HEK293 (cell line): ENCODE measurements at regions not wholly inside any gene's neighbourhood (a gene's known extent, or its start where the extent isn't known, plus 50 kb on each side); places are given as distances from the start of the nearest gene placed in this dataset.

Experiments used
- CTCF ChIA-PET: fragments of 350-600 bp; formaldehyde crosslinking; extraction: SDS; loops from one replicate; lab custom pipeline; 2021; ENCODE audit warnings: antibody characterized with exemption; lab: Yijun Ruan, JAX
- POLR2A ChIA-PET: fragments of 300-600 bp; formaldehyde crosslinking; extraction: SDS; loops from one replicate; lab custom pipeline; 2020; ENCODE audit warnings: antibody characterized with exemption, inconsistent platforms; lab: Yijun Ruan, JAX
- H3K27ac ChIP-seq: fragments of 200-500 bp; sonication (Bioruptor generic); 2 replicates; pipeline ENCODE4 v1.5.1; 2014; ENCODE audit warnings: low read depth, low read length, control low read depth, inconsistent platforms; ENCODE audit errors: extremely low read depth
- H3K36me3 ChIP-seq, 2 experiments: fragments of 200-500 bp in 1 of 2; sonication (Bioruptor generic) in 1 of 2; 1 replicate in 1 of 2; 2 replicates in 1 of 2; pipeline ENCODE4 v1.5.1; 2014 to 2017; ENCODE audit warnings: inconsistent platforms in 2 of 2, low read length in 2 of 2; ENCODE audit not compliant: control insufficient read depth in 2 of 2, insufficient read depth in 1 of 2
- H3K4me1 ChIP-seq: fragments of 200-500 bp; sonication (Bioruptor generic); 2 replicates; pipeline ENCODE4 v1.5.1; 2014; ENCODE audit warnings: mild to moderate bottlenecking, low read length, inconsistent platforms; ENCODE audit not compliant: control insufficient read depth, insufficient read depth
- H3K4me3 ChIP-seq: 2 replicates; pipeline ENCODE4 v1.5.1; 2011; ENCODE audit warnings: low read depth, mild to moderate bottlenecking, control low read depth, low read length, moderate library complexity
- H3K9me3 ChIP-seq: fragments of 200-500 bp; sonication (Bioruptor generic); 2 replicates; pipeline ENCODE4 v1.5.1; 2014; ENCODE audit warnings: low read depth, low read length, inconsistent platforms; ENCODE audit not compliant: control insufficient read depth, insufficient read depth
- FEZF1 ChIP-seq: fragments of 450-650 bp; formaldehyde crosslinking; IDR thresholded peaks from 2 replicates; pipeline ENCODE4 v1.5.1; 2016; ENCODE audit warnings: missing biosample characterization, missing genetic modification characterization
- HOXD13 ChIP-seq: sonication (generic); formaldehyde crosslinking; IDR thresholded peaks from 2 replicates; pipeline ENCODE4 v1.8.0; 2022; ENCODE audit warnings: missing genetic modification reagents, borderline replicate concordance
- KLF16 ChIP-seq: fragments of 450-650 bp; formaldehyde crosslinking; IDR thresholded peaks from 2 replicates; pipeline ENCODE4 v1.5.1; 2017; ENCODE audit warnings: missing biosample characterization, missing genetic modification characterization
- OVOL3 ChIP-seq: fragments of 450-650 bp; formaldehyde crosslinking; IDR thresholded peaks from 2 replicates; pipeline ENCODE4 v1.5.1; 2016; ENCODE audit warnings: missing biosample characterization, missing genetic modification characterization
- ZNF214 ChIP-seq: fragments of 450-650 bp; formaldehyde crosslinking; IDR thresholded peaks from 2 replicates; pipeline ENCODE4 v1.5.1; 2017; ENCODE audit warnings: missing biosample characterization, mild to moderate bottlenecking, missing genetic modification characterization, borderline replicate concordance
- ZNF335 ChIP-seq: fragments of 450-650 bp; formaldehyde crosslinking; conservative IDR thresholded peaks from 2 replicates; pipeline ENCODE4 v1.5.1; 2016; ENCODE audit warnings: missing biosample characterization, missing genetic modification characterization
- ZNF350 ChIP-seq: fragments of 450-650 bp; formaldehyde crosslinking; IDR thresholded peaks from 2 replicates; pipeline ENCODE4 v1.5.0; 2017; ENCODE audit warnings: missing biosample characterization, mild to moderate bottlenecking, missing genetic modification characterization
- ZNF433 ChIP-seq: fragments of 450-650 bp; formaldehyde crosslinking; IDR thresholded peaks from 2 replicates; pipeline ENCODE4 v1.5.1; 2016; ENCODE audit warnings: missing biosample characterization, missing genetic modification characterization, low read depth
- ZNF529 ChIP-seq: fragments of 450-650 bp; formaldehyde crosslinking; IDR thresholded peaks from 2 replicates; pipeline ENCODE4 v1.5.1; 2017; ENCODE audit warnings: missing genetic modification characterization, missing biosample characterization; ENCODE audit not compliant: insufficient replicate concordance
- ZNF555 ChIP-seq: fragments of 450-650 bp; formaldehyde crosslinking; conservative IDR thresholded peaks from 2 replicates; pipeline ENCODE4 v1.5.1; 2017; ENCODE audit warnings: missing biosample characterization, mild to moderate bottlenecking, missing genetic modification characterization, inconsistent platforms
- ZNF629 ChIP-seq: fragments of 450-650 bp; formaldehyde crosslinking; IDR thresholded peaks from 2 replicates; pipeline ENCODE4 v1.5.1; 2017; ENCODE audit warnings: missing biosample characterization, missing genetic modification characterization
- ZNF654 ChIP-seq: fragments of 450-650 bp; formaldehyde crosslinking; IDR thresholded peaks from 2 replicates; pipeline ENCODE4 v1.5.1; 2016; ENCODE audit warnings: low read depth, missing biosample characterization, missing genetic modification characterization
- ZNF677 ChIP-seq: fragments of 450-650 bp; IDR thresholded peaks from 2 replicates; pipeline ENCODE4 v1.5.0; 2018; ENCODE audit warnings: missing biosample characterization, mild to moderate bottlenecking, missing genetic modification characterization, moderate library complexity
- ZNF768 ChIP-seq: fragments of 450-650 bp; formaldehyde crosslinking; IDR thresholded peaks from 2 replicates; pipeline ENCODE4 v1.5.1; 2018; ENCODE audit warnings: missing biosample characterization, mild to moderate bottlenecking, missing genetic modification characterization
- ZNF776 ChIP-seq: fragments of 450-650 bp; formaldehyde crosslinking; IDR thresholded peaks from 2 replicates; pipeline ENCODE4 v1.5.0; 2017; ENCODE audit warnings: missing biosample characterization, missing genetic modification characterization, borderline replicate concordance
- ZSCAN23 ChIP-seq: fragments of 450-650 bp; formaldehyde crosslinking; IDR thresholded peaks from 2 replicates; pipeline ENCODE4 v1.5.1; 2016; ENCODE audit warnings: missing biosample characterization, missing genetic modification characterization
- TF ChIP-seq, protein P1 (sequence below): fragments of 450-650 bp; formaldehyde crosslinking; IDR thresholded peaks from 2 replicates; pipeline ENCODE4 v1.5.1; 2016; ENCODE audit warnings: missing biosample characterization, missing genetic modification characterization
- TF ChIP-seq, protein P2 (sequence below): fragments of 450-650 bp; formaldehyde crosslinking; IDR thresholded peaks from 2 replicates; pipeline ENCODE4 v1.5.1; 2016; ENCODE audit warnings: missing biosample characterization, missing genetic modification characterization, low read depth
- TF ChIP-seq, protein P3 (sequence below): fragments of 450-650 bp; formaldehyde crosslinking; IDR thresholded peaks from 2 replicates; pipeline ENCODE4 v1.5.1; 2016; ENCODE audit warnings: missing biosample characterization, missing genetic modification characterization
- TF ChIP-seq, protein P4 (sequence below): fragments of 450-650 bp; formaldehyde crosslinking; IDR thresholded peaks from 2 replicates; pipeline ENCODE4 v1.5.1; 2016; ENCODE audit warnings: missing biosample characterization, missing genetic modification characterization, borderline replicate concordance

DNA sequence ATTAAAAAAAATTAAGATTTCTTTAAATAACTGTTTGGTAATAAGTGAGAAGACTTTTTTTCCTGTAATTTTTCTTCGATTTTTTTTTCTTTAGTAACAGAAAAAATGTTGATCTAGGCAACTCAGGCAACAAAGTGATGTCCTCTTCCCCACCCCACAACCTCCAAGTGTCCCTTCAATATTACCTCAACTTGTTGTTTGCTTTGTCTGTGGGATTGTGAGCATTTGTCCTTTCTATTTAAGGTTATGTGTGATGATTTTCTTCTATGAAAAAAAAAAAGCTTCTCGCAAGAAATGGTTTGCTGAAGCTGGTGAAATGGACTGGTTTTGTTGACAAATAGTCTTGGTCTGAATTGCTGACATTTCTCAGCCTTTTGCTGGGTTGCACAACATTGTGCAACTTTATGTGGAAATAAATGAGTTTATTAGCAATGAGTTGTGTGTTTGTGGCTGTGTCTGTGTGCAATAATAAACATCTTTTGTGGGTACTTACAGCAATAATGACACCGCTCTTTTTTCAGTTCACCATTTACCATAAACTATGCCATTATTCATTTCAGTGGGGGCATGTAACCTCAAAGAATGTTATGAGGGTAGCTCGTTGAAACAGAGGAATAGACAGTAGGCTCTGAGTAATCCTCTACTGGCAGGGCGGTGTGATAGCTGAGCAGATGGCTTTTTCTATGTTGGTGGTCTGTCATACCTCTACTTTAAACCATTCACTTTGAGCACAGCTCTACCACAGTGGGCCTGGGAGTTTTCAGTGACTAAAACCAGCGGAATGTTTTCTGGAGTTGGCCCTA, 218.4 kb downstream of the HLX start:
- H3K4me3 ChIP-seq: no peak overlapping the region
- no peaks in the 10 kb centered on the region for H3K36me3 ChIP-seq
- ChIA-PET POLR2A (no interaction called here), CTCF (interaction anchor here (0.6 kb wide), 2 partner anchors 213 to 884 kb away, joined by 3 read pairs; no protein-coding TSS in a partner anchor)
- H3K9me3 ChIP-seq: no peaks in the 10 kb centered on the region
- peaks cover 5% of the 10 kb centered on the region; the same call in 1 of the 2 replicates for H3K4me1 ChIP-seq
- no peak for TF ChIP-seq ZNF768
- no peak for TF ChIP-seq ZNF677 (tag by site-specific recombination)
- TF ChIP-seq ZNF654: no peak
- TF ChIP-seq FEZF1 (tag by site-specific recombination): peak; percentile 51
- H3K27ac ChIP-seq: no peak overlapping the region

DNA sequence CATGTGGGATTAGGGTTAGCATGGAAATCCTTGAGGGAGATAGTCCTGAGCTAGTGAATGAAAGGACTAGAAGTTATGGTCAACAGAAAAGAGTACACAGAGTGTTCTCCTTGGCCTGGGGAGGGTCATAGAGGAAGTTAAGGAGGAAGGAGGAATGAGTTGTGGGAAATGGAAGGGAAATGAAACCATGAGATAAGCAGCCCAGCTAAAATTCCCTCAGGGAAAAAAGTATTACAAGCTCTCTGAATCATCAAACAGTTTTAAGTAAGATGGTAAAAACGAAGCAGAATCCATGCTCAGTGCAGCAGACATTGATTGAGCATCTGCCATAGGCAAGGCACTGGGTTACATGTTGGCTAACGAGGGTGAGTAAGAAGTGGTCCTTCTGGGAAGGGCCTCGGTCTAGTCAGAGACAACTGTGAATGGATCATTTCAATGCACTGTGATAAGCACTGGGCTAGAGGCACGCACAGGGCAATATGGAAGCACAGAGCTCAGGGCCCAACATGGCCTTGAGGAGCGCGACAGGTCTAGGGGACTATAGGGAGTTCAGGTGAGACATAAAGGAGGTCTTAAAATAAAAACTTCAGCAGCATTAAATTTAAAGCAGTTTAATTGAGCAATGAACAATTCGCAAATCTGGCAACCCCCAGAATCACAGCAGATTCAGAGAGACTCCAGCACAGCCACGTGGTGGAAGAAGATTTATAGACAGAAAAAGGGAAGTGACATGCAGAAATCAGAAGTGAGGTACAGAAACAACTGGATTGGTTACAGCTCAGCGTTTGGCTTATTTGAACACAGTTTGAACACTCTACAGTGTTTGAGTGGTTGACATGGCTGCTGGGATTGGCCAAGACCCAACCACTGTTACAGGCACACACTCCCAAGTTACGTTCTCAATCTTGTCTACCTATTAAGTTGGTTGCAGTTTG, 219.5 kb downstream of the HLX start:
- H3K27ac ChIP-seq: no peak overlapping the region
- H3K36me3 ChIP-seq: no peaks in the 10 kb centered on the region
- no peak overlapping the region for H3K4me3 ChIP-seq
- TF ChIP-seq HOXD13 (CRISPR knock-in tag) (no peak), ZNF555 (tag by site-specific recombination) (no peak), ZNF629 (no peak), KLF16 (tag by site-specific recombination) (no peak), ZSCAN23 (tag by site-specific recombination) (no peak), OVOL3 (no peak), ZNF433 (no peak), ZNF776 (tag by site-specific recombination) (no peak), ZNF214 (tag by site-specific recombination) (no peak), ZNF654 (no peak), ZNF335 (no peak), ZNF350 (tag by site-specific recombination) (no peak), ZNF529 (no peak)
- TF ChIP-seq, protein P1, sequence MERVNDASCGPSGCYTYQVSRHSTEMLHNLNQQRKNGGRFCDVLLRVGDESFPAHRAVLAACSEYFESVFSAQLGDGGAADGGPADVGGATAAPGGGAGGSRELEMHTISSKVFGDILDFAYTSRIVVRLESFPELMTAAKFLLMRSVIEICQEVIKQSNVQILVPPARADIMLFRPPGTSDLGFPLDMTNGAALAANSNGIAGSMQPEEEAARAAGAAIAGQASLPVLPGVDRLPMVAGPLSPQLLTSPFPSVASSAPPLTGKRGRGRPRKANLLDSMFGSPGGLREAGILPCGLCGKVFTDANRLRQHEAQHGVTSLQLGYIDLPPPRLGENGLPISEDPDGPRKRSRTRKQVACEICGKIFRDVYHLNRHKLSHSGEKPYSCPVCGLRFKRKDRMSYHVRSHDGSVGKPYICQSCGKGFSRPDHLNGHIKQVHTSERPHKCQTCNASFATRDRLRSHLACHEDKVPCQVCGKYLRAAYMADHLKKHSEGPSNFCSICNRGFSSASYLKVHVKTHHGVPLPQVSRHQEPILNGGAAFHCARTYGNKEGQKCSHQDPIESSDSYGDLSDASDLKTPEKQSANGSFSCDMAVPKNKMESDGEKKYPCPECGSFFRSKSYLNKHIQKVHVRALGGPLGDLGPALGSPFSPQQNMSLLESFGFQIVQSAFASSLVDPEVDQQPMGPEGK (tag by site-specific recombination): no peak
- TF ChIP-seq, protein P2, sequence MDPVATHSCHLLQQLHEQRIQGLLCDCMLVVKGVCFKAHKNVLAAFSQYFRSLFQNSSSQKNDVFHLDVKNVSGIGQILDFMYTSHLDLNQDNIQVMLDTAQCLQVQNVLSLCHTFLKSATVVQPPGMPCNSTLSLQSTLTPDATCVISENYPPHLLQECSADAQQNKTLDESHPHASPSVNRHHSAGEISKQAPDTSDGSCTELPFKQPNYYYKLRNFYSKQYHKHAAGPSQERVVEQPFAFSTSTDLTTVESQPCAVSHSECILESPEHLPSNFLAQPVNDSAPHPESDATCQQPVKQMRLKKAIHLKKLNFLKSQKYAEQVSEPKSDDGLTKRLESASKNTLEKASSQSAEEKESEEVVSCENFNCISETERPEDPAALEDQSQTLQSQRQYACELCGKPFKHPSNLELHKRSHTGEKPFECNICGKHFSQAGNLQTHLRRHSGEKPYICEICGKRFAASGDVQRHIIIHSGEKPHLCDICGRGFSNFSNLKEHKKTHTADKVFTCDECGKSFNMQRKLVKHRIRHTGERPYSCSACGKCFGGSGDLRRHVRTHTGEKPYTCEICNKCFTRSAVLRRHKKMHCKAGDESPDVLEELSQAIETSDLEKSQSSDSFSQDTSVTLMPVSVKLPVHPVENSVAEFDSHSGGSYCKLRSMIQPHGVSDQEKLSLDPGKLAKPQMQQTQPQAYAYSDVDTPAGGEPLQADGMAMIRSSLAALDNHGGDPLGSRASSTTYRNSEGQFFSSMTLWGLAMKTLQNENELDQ (tag by site-specific recombination): no peak
- TF ChIP-seq, protein P3, sequence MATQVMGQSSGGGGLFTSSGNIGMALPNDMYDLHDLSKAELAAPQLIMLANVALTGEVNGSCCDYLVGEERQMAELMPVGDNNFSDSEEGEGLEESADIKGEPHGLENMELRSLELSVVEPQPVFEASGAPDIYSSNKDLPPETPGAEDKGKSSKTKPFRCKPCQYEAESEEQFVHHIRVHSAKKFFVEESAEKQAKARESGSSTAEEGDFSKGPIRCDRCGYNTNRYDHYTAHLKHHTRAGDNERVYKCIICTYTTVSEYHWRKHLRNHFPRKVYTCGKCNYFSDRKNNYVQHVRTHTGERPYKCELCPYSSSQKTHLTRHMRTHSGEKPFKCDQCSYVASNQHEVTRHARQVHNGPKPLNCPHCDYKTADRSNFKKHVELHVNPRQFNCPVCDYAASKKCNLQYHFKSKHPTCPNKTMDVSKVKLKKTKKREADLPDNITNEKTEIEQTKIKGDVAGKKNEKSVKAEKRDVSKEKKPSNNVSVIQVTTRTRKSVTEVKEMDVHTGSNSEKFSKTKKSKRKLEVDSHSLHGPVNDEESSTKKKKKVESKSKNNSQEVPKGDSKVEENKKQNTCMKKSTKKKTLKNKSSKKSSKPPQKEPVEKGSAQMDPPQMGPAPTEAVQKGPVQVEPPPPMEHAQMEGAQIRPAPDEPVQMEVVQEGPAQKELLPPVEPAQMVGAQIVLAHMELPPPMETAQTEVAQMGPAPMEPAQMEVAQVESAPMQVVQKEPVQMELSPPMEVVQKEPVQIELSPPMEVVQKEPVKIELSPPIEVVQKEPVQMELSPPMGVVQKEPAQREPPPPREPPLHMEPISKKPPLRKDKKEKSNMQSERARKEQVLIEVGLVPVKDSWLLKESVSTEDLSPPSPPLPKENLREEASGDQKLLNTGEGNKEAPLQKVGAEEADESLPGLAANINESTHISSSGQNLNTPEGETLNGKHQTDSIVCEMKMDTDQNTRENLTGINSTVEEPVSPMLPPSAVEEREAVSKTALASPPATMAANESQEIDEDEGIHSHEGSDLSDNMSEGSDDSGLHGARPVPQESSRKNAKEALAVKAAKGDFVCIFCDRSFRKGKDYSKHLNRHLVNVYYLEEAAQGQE (tag by site-specific recombination): no peak
- TF ChIP-seq, protein P4, sequence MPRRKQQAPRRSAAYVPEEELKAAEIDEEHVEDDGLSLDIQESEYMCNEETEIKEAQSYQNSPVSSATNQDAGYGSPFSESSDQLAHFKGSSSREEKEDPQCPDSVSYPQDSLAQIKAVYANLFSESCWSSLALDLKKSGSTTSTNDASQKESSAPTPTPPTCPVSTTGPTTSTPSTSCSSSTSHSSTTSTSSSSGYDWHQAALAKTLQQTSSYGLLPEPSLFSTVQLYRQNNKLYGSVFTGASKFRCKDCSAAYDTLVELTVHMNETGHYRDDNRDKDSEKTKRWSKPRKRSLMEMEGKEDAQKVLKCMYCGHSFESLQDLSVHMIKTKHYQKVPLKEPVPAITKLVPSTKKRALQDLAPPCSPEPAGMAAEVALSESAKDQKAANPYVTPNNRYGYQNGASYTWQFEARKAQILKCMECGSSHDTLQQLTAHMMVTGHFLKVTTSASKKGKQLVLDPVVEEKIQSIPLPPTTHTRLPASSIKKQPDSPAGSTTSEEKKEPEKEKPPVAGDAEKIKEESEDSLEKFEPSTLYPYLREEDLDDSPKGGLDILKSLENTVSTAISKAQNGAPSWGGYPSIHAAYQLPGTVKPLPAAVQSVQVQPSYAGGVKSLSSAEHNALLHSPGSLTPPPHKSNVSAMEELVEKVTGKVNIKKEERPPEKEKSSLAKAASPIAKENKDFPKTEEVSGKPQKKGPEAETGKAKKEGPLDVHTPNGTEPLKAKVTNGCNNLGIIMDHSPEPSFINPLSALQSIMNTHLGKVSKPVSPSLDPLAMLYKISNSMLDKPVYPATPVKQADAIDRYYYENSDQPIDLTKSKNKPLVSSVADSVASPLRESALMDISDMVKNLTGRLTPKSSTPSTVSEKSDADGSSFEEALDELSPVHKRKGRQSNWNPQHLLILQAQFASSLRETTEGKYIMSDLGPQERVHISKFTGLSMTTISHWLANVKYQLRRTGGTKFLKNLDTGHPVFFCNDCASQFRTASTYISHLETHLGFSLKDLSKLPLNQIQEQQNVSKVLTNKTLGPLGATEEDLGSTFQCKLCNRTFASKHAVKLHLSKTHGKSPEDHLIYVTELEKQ: no peak
- CTCF ChIA-PET: no interaction called here
- no peaks in the 10 kb centered on the region for H3K9me3 ChIP-seq
- POLR2A ChIA-PET: no interaction called here
- H3K4me1 ChIP-seq: peaks cover under 1% of the 10 kb centered on the region; the same call in 1 of the 2 replicates
